Fibroblast of lung (primary cell): ENCODE measurements at regions not wholly inside any gene's neighbourhood (a gene's known extent, or its start where the extent isn't known, plus 50 kb on each side); places are given as distances from the start of the nearest gene placed in this dataset.

Experiments
- DNase-seq, 2 donors: peaks; one replicate each; pipeline versions ENCODE4 v3.0.0 to v3.0.0-alpha.2; 2010; ENCODE audit warnings: low read depth in 2 of 2
- H2AFZ ChIP-seq: 2 replicates; pipeline ENCODE4 v1.5.1; 2012; ENCODE audit warnings: low read length, control low read depth, inconsistent platforms
- H3K27ac ChIP-seq: 2 replicates; pipeline ENCODE4 v1.5.1; 2011; ENCODE audit warnings: low read length, control low read depth; ENCODE audit not compliant: insufficient read depth
- H3K27me3 ChIP-seq: 2 replicates; pipeline ENCODE4 v1.5.1; 2011; ENCODE audit warnings: mild to moderate bottlenecking, low read length; ENCODE audit not compliant: control insufficient read depth, insufficient read depth
- H3K36me3 ChIP-seq: 2 replicates; pipeline ENCODE4 v1.5.1; 2011; ENCODE audit warnings: low read length; ENCODE audit not compliant: control insufficient read depth, insufficient read depth
- H3K4me1 ChIP-seq: 2 replicates; pipeline ENCODE4 v1.5.1; 2011; ENCODE audit warnings: low read length; ENCODE audit not compliant: control insufficient read depth, insufficient read depth; ENCODE audit errors: extremely low read depth
- H3K4me2 ChIP-seq: 2 replicates; pipeline ENCODE4 v1.5.1; 2011; ENCODE audit warnings: low read length, control low read depth; ENCODE audit not compliant: insufficient read depth; ENCODE audit errors: extremely low read depth
- H3K4me3 ChIP-seq, 4 experiments: fragments of 200-600 bp in 1 of 4; sonication (generic) in 1 of 4; replicated peaks in 1 of 4; 2 replicates each; pipeline ENCODE4 v1.5.1; 2011 to 2016; ENCODE audit warnings: low read length in 4 of 4, low read depth in 3 of 4, mild to moderate bottlenecking in 3 of 4, control low read depth in 2 of 4, inconsistent platforms in 1 of 4, mixed read lengths in 1 of 4; ENCODE audit not compliant: insufficient read depth in 1 of 4; ENCODE audit errors: control extremely low read depth in 1 of 4
- H3K79me2 ChIP-seq: 2 replicates; pipeline ENCODE4 v1.5.1; 2012; ENCODE audit warnings: mild to moderate bottlenecking, low read length, inconsistent platforms; ENCODE audit not compliant: control insufficient read depth, insufficient read depth
- H3K9ac ChIP-seq: 2 replicates; pipeline ENCODE4 v1.5.1; 2011; ENCODE audit warnings: mild to moderate bottlenecking, low read length, control low read depth; ENCODE audit not compliant: insufficient read depth
- H3K9me3 ChIP-seq: 2 replicates; pipeline ENCODE4 v1.5.1; 2012; ENCODE audit warnings: low read depth, low read length; ENCODE audit not compliant: control insufficient read depth, insufficient read depth
- H4K20me1 ChIP-seq: 2 replicates; pipeline ENCODE4 v1.5.1; 2011; ENCODE audit warnings: low read length; ENCODE audit not compliant: control insufficient read depth, insufficient read depth; ENCODE audit errors: extremely low read depth
- EZH2 ChIP-seq: IDR thresholded peaks from 2 replicates; pipeline ENCODE4 v1.5.1; 2012; ENCODE audit warnings: low read length, control low read depth, mild to moderate bottlenecking; ENCODE audit errors: missing control alignments
- TF ChIP-seq, protein P1 (sequence below), 2 donors: IDR thresholded peaks in 1 of 2; conservative IDR thresholded peaks in 1 of 2; 1 replicate in 1 of 2; 2 replicates in 1 of 2; pipeline ENCODE4 v1.5.1; 2011 to 2012; ENCODE audit warnings: low read length in 2 of 2, control low read depth in 1 of 2, inconsistent platforms in 1 of 2, low read depth in 1 of 2, mild to moderate bottlenecking in 1 of 2

DNA sequence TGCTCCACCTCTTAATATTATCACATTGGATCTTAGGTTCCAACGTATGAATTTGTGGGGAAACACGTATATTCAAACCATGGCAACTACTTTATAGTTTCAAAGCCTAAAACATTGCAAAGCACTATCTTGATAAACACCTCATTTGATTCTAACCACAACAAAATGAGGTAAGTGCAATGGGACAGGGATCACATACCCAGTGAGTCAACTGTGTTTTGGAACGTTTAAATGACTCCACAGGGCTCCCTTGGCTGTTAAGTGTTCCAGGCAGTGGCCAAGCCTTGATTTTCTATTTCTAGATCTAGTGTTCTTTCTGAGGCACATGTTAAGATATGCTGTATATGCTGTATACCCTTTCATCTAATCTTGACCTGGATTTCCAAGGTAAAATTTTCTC lies 54.5 kb upstream of the C1QTNF7 start:
- Histone ChIP-seq H3K79me2 (no peaks in the 10 kb centered on the region), H3K9ac (no peak overlapping the region), H3K4me2 (no peak overlapping the region), H3K9me3 (no peaks in the 10 kb centered on the region), H3K4me1 (peaks cover 13% of the 10 kb centered on the region), H3K4me3 (no peak overlapping the region), H4K20me1 (no peaks in the 10 kb centered on the region), H2AFZ (no peak overlapping the region), H3K27ac (no peak overlapping the region), H3K36me3 (no peaks in the 10 kb centered on the region), H3K27me3 (no peaks in the 10 kb centered on the region)
- DNase-seq = peak; percentile 11 to 44
- no peak for TF ChIP-seq EZH2
- TF ChIP-seq, protein P1, sequence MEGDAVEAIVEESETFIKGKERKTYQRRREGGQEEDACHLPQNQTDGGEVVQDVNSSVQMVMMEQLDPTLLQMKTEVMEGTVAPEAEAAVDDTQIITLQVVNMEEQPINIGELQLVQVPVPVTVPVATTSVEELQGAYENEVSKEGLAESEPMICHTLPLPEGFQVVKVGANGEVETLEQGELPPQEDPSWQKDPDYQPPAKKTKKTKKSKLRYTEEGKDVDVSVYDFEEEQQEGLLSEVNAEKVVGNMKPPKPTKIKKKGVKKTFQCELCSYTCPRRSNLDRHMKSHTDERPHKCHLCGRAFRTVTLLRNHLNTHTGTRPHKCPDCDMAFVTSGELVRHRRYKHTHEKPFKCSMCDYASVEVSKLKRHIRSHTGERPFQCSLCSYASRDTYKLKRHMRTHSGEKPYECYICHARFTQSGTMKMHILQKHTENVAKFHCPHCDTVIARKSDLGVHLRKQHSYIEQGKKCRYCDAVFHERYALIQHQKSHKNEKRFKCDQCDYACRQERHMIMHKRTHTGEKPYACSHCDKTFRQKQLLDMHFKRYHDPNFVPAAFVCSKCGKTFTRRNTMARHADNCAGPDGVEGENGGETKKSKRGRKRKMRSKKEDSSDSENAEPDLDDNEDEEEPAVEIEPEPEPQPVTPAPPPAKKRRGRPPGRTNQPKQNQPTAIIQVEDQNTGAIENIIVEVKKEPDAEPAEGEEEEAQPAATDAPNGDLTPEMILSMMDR (conservative IDR thresholded peaks at IDR 0.05 in 1 of 2, IDR thresholded peaks at IDR 0.05 in 1 of 2; ENCODE audit: low read depth in 1 of 2, low read length in 2 of 2) = no peak

DNA sequence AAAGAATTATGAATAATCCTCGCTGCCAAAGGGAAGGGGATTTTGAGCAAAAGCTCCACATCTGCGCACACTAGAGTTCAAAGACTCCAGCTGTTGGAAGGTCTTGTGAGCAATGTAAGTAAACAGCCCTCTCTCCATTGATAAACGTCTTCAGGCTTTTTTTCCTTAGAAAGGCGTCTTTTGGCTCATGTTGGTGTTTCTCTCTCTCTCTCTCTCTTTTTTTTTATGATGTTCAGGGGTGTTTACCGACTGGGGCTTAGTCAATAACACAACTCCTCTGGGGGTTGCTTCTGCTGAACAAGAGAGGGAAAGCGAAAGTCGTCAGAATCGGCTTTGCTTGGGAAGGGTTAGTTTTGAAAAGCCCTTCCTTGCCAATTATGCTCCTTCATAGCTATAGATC lies 53.2 kb upstream of the C1QTNF7 start:
- peak overlapping the region; percentile 48 for H3K9ac ChIP-seq
- peak in 1 of 2 donors; percentile 77 for DNase-seq
- peak overlapping the region; percentile 47 to 57 (median 50) for H3K4me3 ChIP-seq

DNA sequence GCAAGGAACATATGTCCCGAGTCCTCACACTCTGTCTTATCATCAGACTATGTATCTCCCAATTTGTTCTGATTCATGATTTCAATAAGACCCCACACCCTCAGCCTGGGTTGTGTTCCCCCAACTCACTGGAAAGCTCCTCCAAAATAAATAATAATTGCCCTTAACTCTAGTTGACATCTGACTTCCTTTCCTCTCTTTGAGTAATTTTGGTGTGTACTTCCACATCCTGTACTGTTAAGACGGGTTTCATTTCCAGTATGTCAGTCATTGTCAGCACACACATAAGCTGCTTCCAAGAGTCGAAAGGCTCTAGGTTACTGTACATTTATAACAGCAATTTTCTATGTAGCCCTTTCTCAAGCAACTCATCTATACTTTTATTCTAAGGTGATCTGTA lies 52.2 kb upstream of the C1QTNF7 start:
- Histone ChIP-seq H3K27ac (peak overlapping the region; percentile 17), H3K27me3 (no peaks in the 10 kb centered on the region), H4K20me1 (no peaks in the 10 kb centered on the region), H3K9ac (no peak overlapping the region), H3K4me3 (peak overlapping the region in 3 of 4 experiments; percentile 48 to 57 (median 53)), H3K79me2 (no peaks in the 10 kb centered on the region), H3K9me3 (no peaks in the 10 kb centered on the region), H3K36me3 (no peaks in the 10 kb centered on the region), H2AFZ (peak overlapping the region; percentile 13), H3K4me2 (peak overlapping the region; percentile 73), H3K4me1 (peaks cover 13% of the 10 kb centered on the region)
- DNase-seq = peak in 1 of 2 donors; percentile 31
- TF ChIP-seq, protein P1 (conservative IDR thresholded peaks at IDR 0.05 in 1 of 2, IDR thresholded peaks at IDR 0.05 in 1 of 2; ENCODE audit: low read depth in 1 of 2, low read length in 2 of 2) = no peak
- no peak for TF ChIP-seq EZH2

More for the DNA sequence above, 53.2 kb upstream of the C1QTNF7 start:
- Histone ChIP-seq H3K27me3 (no peaks in the 10 kb centered on the region), H3K79me2 (no peaks in the 10 kb centered on the region), H3K9me3 (no peaks in the 10 kb centered on the region), H2AFZ (peak overlapping the region; percentile 79), H3K27ac (peak overlapping the region; percentile 50), H3K36me3 (no peaks in the 10 kb centered on the region), H3K4me1 (peaks cover 13% of the 10 kb centered on the region), H3K4me2 (peak overlapping the region; percentile 73), H4K20me1 (no peaks in the 10 kb centered on the region)
- TF ChIP-seq, protein P1 (conservative IDR thresholded peaks at IDR 0.05 in 1 of 2, IDR thresholded peaks at IDR 0.05 in 1 of 2; ENCODE audit: low read depth in 1 of 2, low read length in 2 of 2) = no peak
- TF ChIP-seq EZH2 = no peak
